CD4-positive, alpha-beta T cell treated with Interferon alpha-2 for 1 hour (primary cell): ENCODE measurements at regions not wholly inside any gene's neighbourhood (a gene's known extent, or its start where the extent isn't known, plus 50 kb on each side); places are given as distances from the start of the nearest gene placed in this dataset.

Source experiments
- DNase-seq, 2 donors: peaks; one replicate each; pipeline ENCODE4 v3.0.0-alpha.2; 2020 to 2022

- no peak for DNase-seq
These were observed 1691.7 kb upstream of the PCDH20 start for GRCh38 chr13:63107179-63107943.

- DNase-seq = no peak
These were observed 1679.1 kb upstream of the PCDH20 start for GRCh38 chr13:63094717-63095116.

- DNase-seq = no peak
These were observed 1678.3 kb upstream of the PCDH20 start for GRCh38 chr13:63093907-63094469.

GRCh38 chr13:63092456-63092855, 1676.8 kb upstream of the PCDH20 start:
- DNase-seq = no peak

GRCh38 chr13:63090524-63090923, 1674.9 kb upstream of the PCDH20 start:
- DNase-seq = no peak

- no peak for DNase-seq
These were observed 1672.6 kb upstream of the PCDH20 start for GRCh38 chr13:63088226-63088625.

- no peak for DNase-seq
These were observed 1670.6 kb upstream of the PCDH20 start for GRCh38 chr13:63086286-63086685.

GRCh38 chr13:63085851-63086250, 1670.2 kb upstream of the PCDH20 start:
- DNase-seq = no peak

- DNase-seq = no peak
These were observed 1665.9 kb upstream of the PCDH20 start for GRCh38 chr13:63081400-63082014.

GRCh38 chr13:63075126-63075525, 1659.5 kb upstream of the PCDH20 start:
- no peak for DNase-seq

- no peak for DNase-seq
These were observed 1634.6 kb upstream of the PCDH20 start for GRCh38 chr13:63050287-63050686.

- no peak for DNase-seq
These were observed 1633.0 kb upstream of the PCDH20 start for GRCh38 chr13:63048653-63049052.

- no peak for DNase-seq
These were observed 1629.1 kb upstream of the PCDH20 start for GRCh38 chr13:63044589-63045313.

GRCh38 chr13:63042686-63043085, 1627.0 kb upstream of the PCDH20 start:
- DNase-seq = no peak

- DNase-seq = no peak
These were observed 1626.2 kb upstream of the PCDH20 start for GRCh38 chr13:63041640-63042414.

GRCh38 chr13:63026285-63026797, 1610.7 kb upstream of the PCDH20 start:
- DNase-seq = no peak

- DNase-seq = no peak
These were observed 1610.1 kb upstream of the PCDH20 start for GRCh38 chr13:63025741-63026140.

- no peak for DNase-seq
These were observed 1608.8 kb upstream of the PCDH20 start for GRCh38 chr13:63024458-63024857.

- no peak for DNase-seq
These were observed 1596.3 kb upstream of the PCDH20 start for GRCh38 chr13:63011996-63012395.

GRCh38 chr13:63010072-63010658, 1594.5 kb upstream of the PCDH20 start:
- no peak for DNase-seq

- no peak for DNase-seq
These were observed 1590.0 kb upstream of the PCDH20 start for GRCh38 chr13:63005625-63006024.

- no peak for DNase-seq
These were observed 1582.0 kb upstream of the PCDH20 start for GRCh38 chr13:62997696-62998095.
